GM12874 (cell line): ENCODE measurements at regions not wholly inside any gene's neighbourhood (a gene's known extent, or its start where the extent isn't known, plus 50 kb on each side); places are given as distances from the start of the nearest gene placed in this dataset.

Experiments used
- CTCF ChIP-seq: IDR thresholded peaks from 2 replicates; pipeline ENCODE4 v1.5.1; 2011; ENCODE audit warnings: low read depth, mild to moderate bottlenecking, control low read depth, low read length, moderate library complexity; ENCODE audit not compliant: insufficient read depth

- TF ChIP-seq CTCF = no peak
These were observed 121.7 kb upstream of the TLE3 start for GRCh38 chr15:70219256-70219895.

- no peak for TF ChIP-seq CTCF
These were observed 119.8 kb upstream of the TLE3 start for GRCh38 chr15:70217226-70218160.

- TF ChIP-seq CTCF = no peak
These were observed 118.2 kb upstream of the TLE3 start for GRCh38 chr15:70215951-70216350.

- TF ChIP-seq CTCF = no peak
These were observed 117.4 kb upstream of the TLE3 start for GRCh38 chr15:70214941-70215635.

GRCh38 chr15:70214276-70214675 is 116.6 kb upstream of the TLE3 start:
- TF ChIP-seq CTCF = peak; percentile 19; the same call in 1 of the 2 replicates

GRCh38 chr15:70213794-70214193 is 116.1 kb upstream of the TLE3 start:
- no peak for TF ChIP-seq CTCF

- no peak for TF ChIP-seq CTCF
These were observed 115.2 kb upstream of the TLE3 start for GRCh38 chr15:70212963-70213315.
